CD4-positive, alpha-beta T cell treated with Interferon alpha-2 for 1 hour (primary cell): ENCODE measurements at regions not wholly inside any gene's neighbourhood (a gene's known extent, or its start where the extent isn't known, plus 50 kb on each side); places are given as distances from the start of the nearest gene placed in this dataset.
"Not testable (repeated sequence)": the region's sequence is repeated elsewhere in the genome, so short reads cannot be mapped to it uniquely, and the experiment has no call there.

Source experiments
- DNase-seq, 2 donors: peaks; one replicate each; pipeline ENCODE4 v3.0.0-alpha.2; 2020 to 2022

GRCh38 chr4:153929675-153930074, 140.8 kb upstream of the SFRP2 start:
- no peak for DNase-seq

DNA sequence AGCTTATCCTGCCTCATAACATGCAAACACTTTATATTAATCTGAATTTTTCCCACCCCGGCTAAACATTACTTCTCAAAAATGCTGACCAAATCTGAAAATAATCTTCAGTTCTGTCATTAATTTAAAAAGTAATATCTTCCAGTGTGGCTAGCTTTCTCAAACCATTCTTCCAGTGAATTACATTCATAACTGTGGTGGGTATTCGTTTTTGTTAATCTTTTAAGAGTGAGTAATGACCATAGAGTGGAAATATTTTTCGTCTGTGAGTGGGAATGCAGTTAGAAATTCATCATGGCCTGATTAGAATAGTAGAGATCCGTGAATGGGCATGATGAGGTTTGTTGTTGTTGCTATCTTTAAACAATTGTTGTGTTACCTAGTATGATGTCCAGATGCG, 138.6 kb upstream of the SFRP2 start:
- DNase-seq, result no peak

DNA sequence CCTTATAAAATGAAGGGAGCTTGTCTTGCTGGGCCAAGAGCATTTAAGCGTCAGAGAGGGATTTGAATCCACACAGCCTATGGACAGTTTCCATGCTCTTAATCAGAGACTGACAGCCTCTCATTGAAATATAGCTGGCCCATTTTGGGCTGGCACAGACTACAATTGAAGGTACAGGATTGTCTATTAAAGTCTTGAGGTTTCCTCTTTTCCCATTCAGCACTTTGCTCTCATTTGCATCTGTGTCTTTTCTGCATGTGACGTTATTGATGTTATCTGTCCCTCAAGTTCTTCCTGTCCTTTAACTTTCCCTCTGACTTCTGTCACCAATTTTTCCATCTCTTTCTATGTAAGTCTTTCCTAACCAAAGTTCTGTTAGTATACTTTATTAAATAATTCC, 133.3 kb upstream of the SFRP2 start:
- DNase-seq, result no peak

DNA sequence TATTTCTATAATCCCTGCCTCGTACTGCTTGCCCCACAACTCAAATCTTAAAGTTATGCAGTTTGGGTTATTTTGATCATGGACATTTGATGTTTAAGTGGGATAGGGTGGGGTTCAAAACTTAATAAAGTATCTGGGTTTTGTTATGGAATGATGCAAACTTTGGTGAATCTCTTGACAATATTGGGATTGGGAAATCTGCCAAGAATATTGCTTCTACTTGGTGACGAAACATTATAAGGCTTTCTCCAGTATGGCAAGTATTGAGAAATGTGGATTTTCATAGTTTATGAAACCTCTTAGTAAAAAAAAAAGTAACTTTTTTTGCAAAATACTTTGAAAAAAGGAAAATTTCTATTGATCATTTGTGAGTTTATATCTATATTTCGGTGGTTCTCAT, 130.8 kb upstream of the SFRP2 start:
- no peak for DNase-seq

DNA sequence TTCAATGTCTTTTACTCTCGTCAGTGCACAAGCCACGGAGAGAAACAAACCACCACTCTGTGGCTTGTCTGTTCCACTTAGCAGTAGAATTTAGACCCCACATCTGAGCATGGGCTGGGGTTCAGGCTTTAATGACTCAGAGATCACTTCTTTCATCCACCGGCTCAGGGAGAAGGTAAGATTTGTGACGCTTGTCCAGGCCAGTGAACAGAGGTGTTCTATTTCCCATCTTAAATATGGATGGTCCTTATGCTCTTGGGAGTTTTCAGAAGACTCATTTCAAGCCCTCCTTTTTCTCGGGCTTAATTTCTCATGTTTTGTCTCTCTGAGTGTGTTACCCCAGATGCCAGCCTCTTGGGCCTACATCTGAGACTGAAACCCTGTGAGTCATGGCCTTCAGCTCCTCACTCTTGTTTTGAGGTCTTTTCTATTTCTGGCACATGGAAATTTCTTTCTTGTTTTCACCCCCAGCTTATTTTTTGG, 127.4 kb upstream of the SFRP2 start:
- no peak for DNase-seq

GRCh38 chr4:153912301-153912700, 123.4 kb upstream of the SFRP2 start:
- no peak for DNase-seq

GRCh38 chr4:153909672-153910071, 120.8 kb upstream of the SFRP2 start:
- DNase-seq, result no peak

- no peak for DNase-seq
Measured at GRCh38 chr4:153906231-153906630, 117.3 kb upstream of the SFRP2 start.

GRCh38 chr4:153905231-153905630, 116.3 kb upstream of the SFRP2 start:
- DNase-seq, result no peak

GRCh38 chr4:153904011-153904410, 115.1 kb upstream of the SFRP2 start:
- DNase-seq, result no peak

- DNase-seq, result no peak
Measured at GRCh38 chr4:153901220-153901619, 112.3 kb upstream of the SFRP2 start.

DNA sequence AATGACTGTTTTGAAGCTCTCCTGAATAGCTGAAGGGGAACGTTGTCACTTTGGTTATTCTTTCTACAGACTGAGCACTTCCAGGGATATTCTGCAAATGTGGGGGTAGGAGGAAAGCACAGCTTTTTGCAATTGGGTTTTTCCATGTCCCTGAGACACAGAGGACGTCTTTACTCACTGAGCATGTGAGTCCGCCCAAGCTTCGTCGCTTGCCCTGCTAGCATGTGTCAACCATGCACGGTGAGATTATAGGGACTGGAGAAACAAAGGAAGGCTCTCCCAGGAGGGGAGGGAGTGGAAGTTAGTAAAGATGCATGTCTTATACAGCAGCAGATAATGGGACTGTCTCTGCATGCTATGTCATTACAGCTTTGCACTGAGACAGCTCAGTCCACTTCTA, 111.5 kb upstream of the SFRP2 start:
- DNase-seq, result no peak

DNA sequence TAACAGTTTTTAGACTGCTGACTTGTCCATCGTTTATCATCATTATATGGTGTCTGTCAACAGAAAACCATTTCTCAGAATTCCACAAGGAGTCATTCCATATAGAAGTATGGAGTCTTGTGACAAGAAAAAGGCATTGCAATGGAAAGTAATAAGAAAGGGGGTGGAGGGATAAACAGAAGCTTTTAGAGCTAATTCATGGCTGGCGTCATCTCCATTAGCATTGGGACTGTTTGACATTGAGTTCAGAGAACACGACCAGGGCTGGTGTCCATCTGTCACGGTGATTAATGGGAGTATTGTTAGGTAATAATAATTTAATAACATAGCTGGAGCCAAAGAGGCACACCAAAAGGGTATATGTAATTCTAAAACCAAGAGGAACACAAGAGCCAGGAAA, 101.9 kb upstream of the SFRP2 start:
- DNase-seq, result no peak

GRCh38 chr4:153887217-153887616, 98.3 kb upstream of the SFRP2 start:
- no peak for DNase-seq

DNA sequence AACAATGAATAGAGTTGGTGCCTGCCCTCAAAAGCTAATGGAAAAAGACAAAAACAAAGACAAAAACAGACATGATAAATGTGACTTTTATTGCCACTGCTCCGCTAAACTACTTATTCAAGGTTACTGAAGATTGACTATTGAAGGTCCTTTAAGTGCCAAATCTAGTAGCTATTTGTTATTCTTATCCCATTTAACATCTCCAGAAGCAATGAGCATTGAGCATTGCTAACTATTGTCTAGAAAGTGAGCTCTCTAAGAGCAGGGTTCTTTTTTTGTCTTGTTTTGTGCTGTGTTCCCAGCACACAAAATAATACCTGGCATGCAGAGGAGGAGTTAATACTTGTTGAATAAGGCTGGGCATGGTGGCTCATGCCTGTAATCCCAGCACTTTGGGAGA, 95.4 kb upstream of the SFRP2 start:
- no peak for DNase-seq

GRCh38 chr4:153880983-153881382, 92.1 kb upstream of the SFRP2 start:
- no peak for DNase-seq

- DNase-seq, result no peak
Measured at GRCh38 chr4:153877898-153878297, 89.0 kb upstream of the SFRP2 start.

- no peak for DNase-seq
Measured at GRCh38 chr4:153873741-153874140, 84.9 kb upstream of the SFRP2 start.

DNA sequence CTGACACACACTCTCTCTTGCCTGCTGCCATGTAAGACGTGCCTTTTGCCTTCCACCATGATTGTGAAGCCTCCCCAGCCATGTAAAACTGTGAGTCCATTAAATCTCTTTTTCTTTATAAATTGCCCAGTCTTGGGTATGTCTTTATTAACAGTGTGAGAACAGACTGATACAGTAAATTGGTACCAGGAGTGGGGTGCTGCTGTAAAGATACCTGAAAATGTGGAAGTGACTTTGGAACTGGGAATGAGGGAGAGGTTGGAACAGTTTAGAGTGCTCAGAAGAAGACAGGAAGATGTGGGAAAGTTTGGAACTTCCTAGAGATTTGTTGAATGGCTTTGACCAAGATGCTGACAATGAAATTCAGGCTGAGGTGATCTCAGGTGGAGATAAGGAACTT, 77.9 kb upstream of the SFRP2 start:
- DNase-seq, result not testable (repeated sequence)

DNA sequence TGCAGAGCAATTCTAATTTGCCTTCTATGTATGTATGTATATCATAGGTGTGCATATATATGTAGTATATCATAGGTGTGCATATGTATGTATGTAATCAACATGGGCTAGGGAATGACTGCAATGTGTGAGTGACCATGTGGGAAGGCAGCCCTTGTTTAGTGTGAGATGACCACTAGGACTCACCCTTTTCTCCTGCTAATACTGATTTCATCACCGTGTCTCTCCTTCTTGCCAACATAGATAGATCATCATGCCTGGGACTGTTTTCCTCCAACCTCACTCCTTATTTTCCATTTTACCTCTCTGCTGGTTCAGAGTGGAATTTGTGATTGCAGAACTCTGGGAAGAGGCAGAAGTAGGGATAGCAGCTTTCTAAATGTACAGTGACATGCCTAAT, 63.6 kb upstream of the SFRP2 start:
- DNase-seq, result no peak

DNA sequence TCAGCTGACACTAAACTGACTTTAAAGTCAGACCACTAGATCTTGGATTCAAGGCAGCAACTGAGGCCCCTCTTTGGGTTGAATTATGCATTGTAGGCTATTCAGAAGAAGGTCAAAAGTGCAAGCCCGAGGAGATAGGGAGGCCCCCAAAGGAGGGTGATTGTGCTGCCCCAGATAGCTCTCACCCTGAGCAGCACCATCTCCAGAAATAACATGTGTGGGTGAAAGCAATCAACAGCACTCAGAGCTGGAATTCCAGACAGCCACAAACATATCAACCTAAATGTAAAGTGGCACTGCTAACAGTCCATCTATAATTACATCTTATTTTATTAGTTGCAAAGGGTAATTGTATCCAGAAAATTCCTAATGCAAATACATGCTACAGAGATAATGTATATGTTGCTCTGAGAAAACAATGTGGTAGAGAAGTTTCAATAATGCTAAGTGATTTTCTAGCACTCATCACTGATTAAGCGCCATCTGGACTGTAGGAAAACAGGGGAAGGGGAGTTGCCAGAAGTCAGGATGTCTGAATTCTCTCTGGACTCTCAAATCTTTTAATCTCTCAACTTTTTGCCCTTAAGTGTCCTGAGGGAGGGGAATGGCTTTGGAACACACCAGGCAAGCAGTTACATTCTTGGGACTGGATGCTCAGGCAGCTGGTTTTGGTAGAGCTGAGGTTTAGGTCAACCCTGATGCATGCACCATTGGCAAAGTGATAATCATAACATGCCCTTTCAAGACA, 61.8 kb upstream of the SFRP2 start:
- no peak for DNase-seq

DNA sequence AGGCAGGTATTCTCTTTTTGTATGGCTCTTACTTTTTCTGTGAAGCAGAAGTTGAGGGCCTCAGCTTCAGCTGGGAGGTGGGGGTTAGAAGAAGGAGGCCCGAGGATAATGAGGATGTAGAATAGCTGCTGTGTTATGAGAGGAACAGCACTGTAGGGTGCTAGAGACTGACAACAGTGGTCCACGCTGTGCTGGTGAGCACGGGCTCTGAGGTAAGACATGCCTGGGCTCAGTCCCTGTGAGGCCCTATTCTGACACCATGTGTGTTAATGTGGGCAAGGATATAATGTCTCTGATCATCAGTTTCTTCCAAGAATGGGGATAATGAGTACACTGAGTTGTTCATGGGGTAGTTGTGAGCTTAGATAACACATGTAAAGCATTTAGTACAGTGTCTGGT, 55.3 kb upstream of the SFRP2 start:
- DNase-seq, result no peak
